B cell (primary cell): ENCODE measurements at regions not wholly inside any gene's neighbourhood (a gene's known extent, or its start where the extent isn't known, plus 50 kb on each side); places are given as distances from the start of the nearest gene placed in this dataset.

Experiments used
- ATAC-seq: fragments of 200-7000 bp; cut with Tn5 transposase; one replicate; pipeline ENCODE4 v1.10.0; 2021; ENCODE audit warnings: low read depth, mild to moderate bottlenecking, moderate number of reproducible peaks, moderate library complexity
- CTCF ChIA-PET: fragments of 350-600 bp; sonication (Branson Sonifier 250); formaldehyde crosslinking; loops from one replicate; lab custom pipeline; 2021; ENCODE audit warnings: antibody characterized with exemption, inconsistent platforms; lab: Charles Lee
- POLR2A ChIA-PET: fragments of 350-600 bp; sonication (Branson Sonifier 250); formaldehyde crosslinking; loops from one replicate; lab custom pipeline; 2021; ENCODE audit warnings: antibody characterized with exemption; lab: Charles Lee
- DNase-seq: peaks from one replicate; pipeline ENCODE4 v3.0.0; 2013
- H2AFZ ChIP-seq: 2 replicates; pipeline ENCODE4 v1.6.1; 2012; ENCODE audit warnings: mild to moderate bottlenecking, low read depth, low read length; ENCODE audit not compliant: insufficient read depth, poor library complexity, severe bottlenecking
- H3K27ac ChIP-seq, 2 donors: 1 replicate in 1 of 2; 2 replicates in 1 of 2; pipeline ENCODE4 v1.5.1; 2012 to 2013; ENCODE audit warnings: low read length in 2 of 2, mild to moderate bottlenecking in 2 of 2, moderate library complexity in 1 of 2
- H3K27me3 ChIP-seq, 4 experiments: fragments of 200-600 bp in 1 of 4; sonication (generic) in 1 of 4; replicated peaks in 1 of 4; 1 replicate in 2 of 4; 2 replicates in 2 of 4; pipeline versions ENCODE4 v1.6.1 to v1.7.0; 2013 to 2016; ENCODE audit warnings: low read length in 3 of 4, mild to moderate bottlenecking in 2 of 4, mixed read lengths in 1 of 4, moderate library complexity in 1 of 4; ENCODE audit not compliant: insufficient read depth in 4 of 4, control insufficient read depth in 3 of 4; ENCODE audit errors: control extremely low read depth in 1 of 4
- H3K36me3 ChIP-seq, 2 experiments: replicated peaks in 1 of 2; 1 replicate in 1 of 2; 2 replicates in 1 of 2; pipeline versions ENCODE4 v1.6.1 to v1.7.1; 2013; ENCODE audit warnings: low read length in 1 of 2; ENCODE audit not compliant: insufficient read depth in 2 of 2, control insufficient read depth in 1 of 2; ENCODE audit errors: control extremely low read depth in 1 of 2, extremely low read depth in 1 of 2
- H3K4me1 ChIP-seq, 2 donors: fragments of 200-600 bp in 1 of 2; sonication (generic) in 1 of 2; 1 replicate in 1 of 2; 2 replicates in 1 of 2; pipeline versions ENCODE4 v1.5.1 to v1.6.1; 2013 to 2017; ENCODE audit warnings: low read length in 2 of 2; ENCODE audit not compliant: control insufficient read depth in 2 of 2, insufficient read depth in 2 of 2
- H3K4me2 ChIP-seq: replicated peaks from 2 replicates; pipeline ENCODE3; 2012; ENCODE audit warnings: mild to moderate bottlenecking, low read depth, low read length; ENCODE audit not compliant: poor library complexity, severe bottlenecking
- H3K4me3 ChIP-seq, 5 experiments: fragments of 200-600 bp in 1 of 5; sonication (generic) in 1 of 5; 1 replicate in 3 of 5; 2 replicates in 2 of 5; pipeline versions ENCODE4 v1.5.1 to v1.7.0; 2011 to 2016; ENCODE audit warnings: low read length in 4 of 5, mild to moderate bottlenecking in 4 of 5, low read depth in 2 of 5, control low read depth in 1 of 5, moderate library complexity in 1 of 5; ENCODE audit not compliant: insufficient read depth in 1 of 5; ENCODE audit errors: control extremely low read depth in 1 of 5, extremely low read depth in 1 of 5
- H3K79me2 ChIP-seq: fragments of 200-600 bp; sonication (generic); one replicate; pipeline ENCODE4 v1.6.0; 2016; ENCODE audit warnings: low read length; ENCODE audit not compliant: control insufficient read depth, insufficient read depth
- H3K9ac ChIP-seq: fragments of 200-600 bp; sonication (generic); 2 replicates; pipeline ENCODE4 v1.6.1; 2017; ENCODE audit warnings: mild to moderate bottlenecking, low read length, moderate library complexity
- H3K9me3 ChIP-seq, 3 donors: one replicate each; pipeline versions ENCODE4 v1.6.1 to v1.7.1; 2013; ENCODE audit warnings: low read length in 2 of 3; ENCODE audit not compliant: control insufficient read depth in 2 of 3, insufficient read depth in 1 of 3; ENCODE audit errors: control extremely low read depth in 1 of 3
- H4K20me1 ChIP-seq: 2 replicates; pipeline ENCODE4 v1.6.0; 2012; ENCODE audit warnings: mild to moderate bottlenecking, low read length; ENCODE audit not compliant: insufficient read depth, control insufficient read depth, poor library complexity, severe bottlenecking
- H3K27ac Mint-ChIP-seq: one replicate; pipeline ENCODE4 v1.8.0; 2021; ENCODE audit warnings: mixed read lengths
- H3K27me3 Mint-ChIP-seq: one replicate; pipeline ENCODE4 v1.8.0; 2021; ENCODE audit warnings: mixed read lengths
- H3K4me1 Mint-ChIP-seq: one replicate; pipeline ENCODE4 v1.8.0; 2021; ENCODE audit warnings: mixed read lengths
- H3K4me3 Mint-ChIP-seq: one replicate; pipeline ENCODE4 v1.8.0; 2021; ENCODE audit warnings: mixed read lengths
- H3K9me3 Mint-ChIP-seq: one replicate; pipeline ENCODE4 v1.8.0; 2022; ENCODE audit warnings: mixed read lengths; ENCODE audit not compliant: insufficient read depth
- CTCF ChIP-seq: fragments of 200-600 bp; IDR thresholded peaks from one replicate; pipeline ENCODE4 v1.8.0; 2022; ENCODE audit warnings: antibody characterized with exemption, mild to moderate bottlenecking
- EZH2 ChIP-seq: IDR thresholded peaks from 2 replicates; pipeline ENCODE4 v1.6.1; 2012; ENCODE audit warnings: borderline replicate concordance, low read depth, mild to moderate bottlenecking, moderate library complexity, low read length; ENCODE audit not compliant: insufficient read depth, poor library complexity, severe bottlenecking
- intact Hi-C: fragments of 100-400 bp; cut with micrococcal nuclease; formaldehyde crosslinking; loops from one replicate; pipeline ENCODE4 v1.10.0; 2022

GRCh38 chrX:69231903-69232302 is 66.7 kb upstream of the PJA1 start:
- Histone ChIP-seq H3K4me1 (no peaks in the 10 kb centered on the region), H3K9ac (no peak overlapping the region), H3K79me2 (no peaks in the 10 kb centered on the region), H3K27ac (no peak overlapping the region), H4K20me1 (no peaks in the 10 kb centered on the region), H3K4me2 (no peak overlapping the region), H3K27me3 (no peaks in the 10 kb centered on the region), H3K9me3 (no peaks in the 10 kb centered on the region), H3K36me3 (no peaks in the 10 kb centered on the region), H2AFZ (no peak overlapping the region), H3K4me3 (no peak overlapping the region)
- Mint-ChIP-seq H3K27me3 (no peaks in the 10 kb centered on the region), H3K4me1 (no peaks in the 10 kb centered on the region), H3K9me3 (no peaks in the 10 kb centered on the region), H3K4me3 (no peak overlapping the region), H3K27ac (no peak overlapping the region)
- CTCF ChIA-PET: interaction anchor here (0.6 to 1.1 kb wide), 3 partner anchors 9 to 404 kb away, joined by 3 to 4 read pairs (median 3); no protein-coding TSS in a partner anchor
- TF ChIP-seq EZH2 (no peak), CTCF (no peak)
- ATAC-seq (no peak), DNase-seq (no peak)
- intact Hi-C loops: no loop called here
- POLR2A ChIA-PET: no interaction called here

GRCh38 chrX:69229436-69229835 is 64.2 kb upstream of the PJA1 start:
- Mint-ChIP-seq H3K4me1 (no peaks in the 10 kb centered on the region), H3K9me3 (no peaks in the 10 kb centered on the region), H3K27ac (no peak overlapping the region), H3K4me3 (no peak overlapping the region), H3K27me3 (no peaks in the 10 kb centered on the region)
- TF ChIP-seq EZH2: no peak
- no peak for TF ChIP-seq CTCF
- no peak overlapping the region for H3K4me3 ChIP-seq
- no peak overlapping the region for H2AFZ ChIP-seq
- intact Hi-C loops: no loop called here
- no peaks in the 10 kb centered on the region for H3K9me3 ChIP-seq
- no peak overlapping the region for H3K27ac ChIP-seq
- no peak for DNase-seq
- H3K9ac ChIP-seq: no peak overlapping the region
- no peak overlapping the region for H3K4me2 ChIP-seq
- no peak for ATAC-seq
- ChIA-PET POLR2A (no interaction called here), CTCF (interaction anchor here (0.6 kb wide), 1 partner anchor 10 kb away, joined by 3 read pairs; no protein-coding TSS in a partner anchor)
- no peaks in the 10 kb centered on the region for H4K20me1 ChIP-seq
- H3K27me3 ChIP-seq: no peaks in the 10 kb centered on the region
- H3K36me3 ChIP-seq: no peaks in the 10 kb centered on the region
- no peaks in the 10 kb centered on the region for H3K4me1 ChIP-seq
- H3K79me2 ChIP-seq: no peaks in the 10 kb centered on the region
